ENCODE measurements at regions not wholly inside any gene's neighbourhood (a gene's known extent, or its start where the extent isn't known, plus 50 kb on each side); places are given as distances from the start of the nearest gene placed in this dataset.
"Not testable (repeated sequence)": the region's sequence is repeated elsewhere in the genome, so short reads cannot be mapped to it uniquely, and the experiment has no call there.

- not testable (repeated sequence) for DNase-seq
Observed at GRCh38 chr1:228796945-228797344, 61.7 kb downstream of the RHOU start.

- DNase-seq = no peak
Observed at GRCh38 chr1:228798035-228798434, 62.8 kb downstream of the RHOU start.

GRCh38 chr1:228798548-228798947, 63.3 kb downstream of the RHOU start:
- no peak for DNase-seq

- no peak for DNase-seq
Observed at GRCh38 chr1:228799924-228800323, 64.6 kb downstream of the RHOU start.

GRCh38 chr1:228801068-228801467, 65.8 kb downstream of the RHOU start:
- no peak for DNase-seq

GRCh38 chr1:228802386-228803220, 67.3 kb downstream of the RHOU start:
- DNase-seq = no peak

GRCh38 chr1:228803421-228803820, 68.1 kb downstream of the RHOU start:
- DNase-seq = no peak

GRCh38 chr1:228804173-228804572, 68.9 kb downstream of the RHOU start:
- DNase-seq = no peak

GRCh38 chr1:228804640-228805413, 69.5 kb downstream of the RHOU start:
- DNase-seq = no peak

GRCh38 chr1:228807904-228808605, 72.8 kb downstream of the RHOU start:
- no peak for DNase-seq

- no peak for DNase-seq
Observed at GRCh38 chr1:228809621-228810394, 74.5 kb downstream of the RHOU start.

GRCh38 chr1:228810395-228810758, 75.1 kb downstream of the RHOU start:
- no peak for DNase-seq

GRCh38 chr1:228810878-228811711, 75.8 kb downstream of the RHOU start:
- DNase-seq = no peak

GRCh38 chr1:228811712-228812305, 76.5 kb downstream of the RHOU start:
- no peak for DNase-seq

- no peak for DNase-seq
Observed at GRCh38 chr1:228812961-228813360, 77.7 kb downstream of the RHOU start.

- no peak for DNase-seq
Observed at GRCh38 chr1:228814176-228814575, 78.9 kb downstream of the RHOU start.

GRCh38 chr1:228818296-228818695, 83.0 kb downstream of the RHOU start:
- DNase-seq = no peak

- DNase-seq = no peak
Observed at GRCh38 chr1:228818928-228819630, 83.8 kb downstream of the RHOU start.

GRCh38 chr1:228821252-228821651, 86.0 kb downstream of the RHOU start:
- DNase-seq = no peak

GRCh38 chr1:228823200-228823599, 87.9 kb downstream of the RHOU start:
- DNase-seq = no peak

- no peak for DNase-seq
Observed at GRCh38 chr1:228824366-228824765, 89.1 kb downstream of the RHOU start.
